ENCODE measurements at regions not wholly inside any gene's neighbourhood (a gene's known extent, or its start where the extent isn't known, plus 50 kb on each side); places are given as distances from the start of the nearest gene placed in this dataset.

- no peak for DNase-seq
These were observed 826.7 kb downstream of the DIAPH3 start for GRCh38 chr13:59337070-59337469.

- DNase-seq, result no peak
These were observed 823.6 kb downstream of the DIAPH3 start for GRCh38 chr13:59340151-59340550.

- DNase-seq, result no peak
These were observed 823.1 kb downstream of the DIAPH3 start for GRCh38 chr13:59340581-59340980.

- no peak for DNase-seq
These were observed 821.3 kb downstream of the DIAPH3 start for GRCh38 chr13:59342400-59342799.

GRCh38 chr13:59343132-59343531 is 820.6 kb downstream of the DIAPH3 start:
- no peak for DNase-seq

- DNase-seq, result peak in 1 of 2 experiments; percentile 4
These were observed 819.5 kb downstream of the DIAPH3 start for GRCh38 chr13:59343993-59344822.

- DNase-seq, result no peak
These were observed 818.4 kb downstream of the DIAPH3 start for GRCh38 chr13:59345311-59345710.

- no peak for DNase-seq
These were observed 816.6 kb downstream of the DIAPH3 start for GRCh38 chr13:59346999-59347723.

GRCh38 chr13:59348617-59349016 is 815.1 kb downstream of the DIAPH3 start:
- no peak for DNase-seq

GRCh38 chr13:59352600-59352999 is 811.1 kb downstream of the DIAPH3 start:
- peak; percentile 8 to 29 for DNase-seq

- no peak for DNase-seq
These were observed 808.9 kb downstream of the DIAPH3 start for GRCh38 chr13:59354665-59355369.

GRCh38 chr13:59356607-59357006 is 807.1 kb downstream of the DIAPH3 start:
- no peak for DNase-seq

- no peak for DNase-seq
These were observed 805.7 kb downstream of the DIAPH3 start for GRCh38 chr13:59358014-59358413.

- no peak for DNase-seq
These were observed 803.6 kb downstream of the DIAPH3 start for GRCh38 chr13:59360108-59360507.

- no peak for DNase-seq
These were observed 802.8 kb downstream of the DIAPH3 start for GRCh38 chr13:59360916-59361315.

GRCh38 chr13:59363313-59363712 is 800.4 kb downstream of the DIAPH3 start:
- no peak for DNase-seq

GRCh38 chr13:59363947-59364346 is 799.8 kb downstream of the DIAPH3 start:
- no peak for DNase-seq

GRCh38 chr13:59364641-59365085 is 799.1 kb downstream of the DIAPH3 start:
- peak in 1 of 2 experiments; percentile 6 for DNase-seq

GRCh38 chr13:59367467-59367866 is 796.3 kb downstream of the DIAPH3 start:
- DNase-seq, result no peak

- no peak for DNase-seq
These were observed 795.8 kb downstream of the DIAPH3 start for GRCh38 chr13:59367904-59368303.

- no peak for DNase-seq
These were observed 795.0 kb downstream of the DIAPH3 start for GRCh38 chr13:59368693-59369092.

- no peak for DNase-seq
These were observed 792.5 kb downstream of the DIAPH3 start for GRCh38 chr13:59371229-59371628.

- no peak for DNase-seq
These were observed 790.4 kb downstream of the DIAPH3 start for GRCh38 chr13:59373341-59373740.

All from NCI-H526 (cell line).